NCI-H446 (cell line): ENCODE measurements at regions not wholly inside any gene's neighbourhood (a gene's known extent, or its start where the extent isn't known, plus 50 kb on each side); places are given as distances from the start of the nearest gene placed in this dataset.

Experiments used
- DNase-seq, 2 experiments: peaks; one replicate each; lab custom pipeline; 2025; lab: John Stamatoyannopoulos, UW

DNA sequence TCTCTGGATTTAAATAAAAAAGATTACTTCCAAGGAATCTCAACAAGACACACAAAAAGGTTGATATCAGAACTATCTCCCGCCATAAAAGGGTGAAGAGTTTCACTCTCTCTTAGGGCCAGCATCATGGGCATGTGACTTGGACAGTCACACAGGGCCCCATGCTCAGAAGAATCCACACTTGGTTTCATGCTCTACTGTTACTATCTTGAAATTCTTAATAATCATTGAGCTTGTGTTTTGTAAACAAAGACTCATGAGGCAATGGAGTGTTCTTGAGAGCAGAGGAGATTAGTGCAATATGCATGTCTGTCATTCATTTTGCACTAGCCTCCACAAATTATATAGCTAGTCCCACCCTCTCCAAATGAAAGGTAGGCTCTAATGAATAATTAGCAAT is 58.4 kb downstream of the HMHB1 start:
- no peak for DNase-seq

DNA sequence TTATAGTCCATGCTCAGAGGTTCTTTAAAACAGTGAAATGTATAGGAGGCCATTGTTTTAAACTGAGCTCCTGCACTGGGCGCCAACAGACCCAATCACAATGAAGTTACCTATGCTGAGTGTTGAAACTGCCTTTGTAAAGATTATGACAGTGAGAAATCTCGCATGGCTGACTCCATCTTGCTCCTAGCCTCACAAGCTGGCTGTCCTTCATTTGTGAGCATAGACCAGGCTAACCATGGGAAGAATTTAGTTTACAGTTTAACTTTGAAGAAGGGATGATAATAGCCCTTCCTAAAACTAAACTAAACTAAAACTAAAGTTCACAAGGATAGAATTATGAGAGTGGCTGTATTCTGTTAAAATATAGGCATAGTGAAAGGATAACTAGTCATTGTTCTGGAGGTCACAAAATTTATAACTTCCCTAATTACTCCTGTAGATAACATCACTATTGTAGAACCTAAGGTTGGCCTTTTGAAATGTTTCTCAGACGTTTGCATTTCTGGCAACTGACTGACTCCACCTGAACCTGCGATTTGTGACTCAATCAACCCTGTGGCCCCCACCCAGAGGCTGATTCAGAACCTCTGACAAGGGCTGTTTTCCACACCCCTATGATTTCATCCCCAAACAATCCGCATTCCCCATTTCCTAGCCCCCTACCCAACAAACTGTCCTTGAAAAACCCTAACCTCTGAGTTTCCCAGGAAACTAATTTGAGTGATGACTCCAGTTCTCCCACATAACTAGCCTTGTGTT is 59.1 kb downstream of the HMHB1 start:
- no peak for DNase-seq

DNA sequence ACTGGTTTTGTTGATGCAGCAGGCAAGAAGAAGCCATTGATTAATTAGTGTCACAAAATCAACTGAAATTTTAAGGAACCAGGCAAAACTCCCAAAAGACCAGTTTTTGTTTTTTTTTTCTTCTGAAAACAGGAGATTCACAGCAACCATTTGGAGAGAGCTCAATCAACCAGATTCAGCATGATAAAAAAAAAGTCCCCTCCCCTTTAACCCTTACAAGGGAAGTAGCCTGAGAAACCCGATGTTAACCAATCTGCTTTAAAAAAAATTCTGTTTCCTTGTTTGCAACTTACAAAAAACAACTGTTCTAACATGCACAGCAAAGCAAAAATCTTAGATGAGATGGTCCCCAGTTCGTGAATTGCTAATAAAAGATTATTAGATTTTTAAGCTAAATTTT is 59.7 kb downstream of the HMHB1 start:
- DNase-seq = no peak

DNA sequence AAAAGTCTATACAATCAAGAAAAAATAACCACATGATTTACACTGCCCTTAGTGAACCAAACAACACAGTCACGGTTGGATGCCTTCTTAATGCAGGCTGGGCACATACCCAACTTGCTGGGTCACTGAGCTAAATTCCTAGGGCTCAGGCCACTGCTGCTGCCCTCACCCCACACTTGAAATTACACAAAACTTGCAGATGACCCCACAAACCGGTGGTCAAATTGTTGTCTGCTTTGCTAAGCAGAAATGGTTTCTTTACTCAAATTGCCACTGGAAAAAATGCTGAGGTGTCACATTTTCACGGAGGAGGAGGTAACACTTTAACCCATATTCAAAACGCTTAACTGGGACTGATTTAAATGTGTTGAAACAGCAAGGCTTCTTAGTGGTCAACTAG is 62.4 kb downstream of the HMHB1 start:
- DNase-seq = no peak

DNA sequence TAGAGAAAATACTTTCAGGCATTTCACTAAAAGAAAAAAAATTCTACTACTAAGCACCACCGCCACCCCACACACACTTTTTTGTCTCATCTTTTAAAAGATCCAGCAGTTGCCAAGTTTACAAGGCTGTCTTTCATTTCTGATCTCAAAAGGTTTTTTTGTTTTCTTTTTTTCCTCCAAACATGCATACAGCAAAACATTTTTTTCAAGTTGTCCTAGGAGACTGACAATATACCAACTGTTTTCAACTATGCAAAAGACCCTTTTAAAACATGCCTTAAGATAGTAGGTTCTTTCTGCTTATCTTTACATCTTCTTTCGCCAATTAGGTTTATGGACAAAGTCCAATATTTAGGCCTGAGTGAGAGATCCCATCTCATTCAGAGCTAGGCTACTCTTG is 65.2 kb downstream of the HMHB1 start:
- no peak for DNase-seq

DNA sequence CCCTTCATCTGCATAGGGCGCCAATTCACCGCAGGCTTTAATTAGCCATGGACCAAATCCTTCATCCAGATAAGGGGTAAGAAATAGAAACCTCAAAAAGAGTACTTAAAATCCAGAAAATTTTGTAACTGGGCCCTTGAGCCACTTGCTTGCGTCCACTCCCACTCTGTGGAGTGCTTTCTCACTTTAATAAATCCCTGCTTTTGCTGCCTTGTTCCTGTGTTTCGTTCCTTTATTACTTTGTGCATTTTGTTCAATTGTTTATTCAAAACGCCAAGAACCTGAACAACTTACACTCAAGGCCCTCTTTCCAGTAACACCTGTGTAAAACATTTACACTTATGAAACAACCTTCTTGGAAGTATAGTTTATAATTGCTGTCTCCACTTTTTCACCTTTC is 66.5 kb downstream of the HMHB1 start:
- no peak for DNase-seq

DNA sequence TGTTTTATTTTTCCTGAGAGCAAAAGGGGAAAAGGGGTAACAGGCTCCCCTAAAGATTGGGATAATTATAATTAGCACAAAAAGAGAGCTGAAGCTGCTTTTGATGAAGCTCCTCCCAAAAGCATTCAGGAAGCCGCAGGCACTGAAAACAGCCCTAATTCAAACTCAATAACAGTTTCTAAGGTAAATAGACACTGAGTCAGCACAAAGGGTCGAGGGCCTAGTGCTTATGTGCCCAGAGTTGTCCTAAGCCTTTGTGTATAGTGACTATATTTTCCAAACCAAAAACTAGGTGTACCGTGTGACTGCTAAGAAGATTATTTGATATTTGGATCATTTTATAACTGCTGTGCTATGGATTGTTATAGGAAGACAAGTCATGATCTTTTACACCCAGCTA is 67.7 kb downstream of the HMHB1 start:
- DNase-seq = no peak

DNA sequence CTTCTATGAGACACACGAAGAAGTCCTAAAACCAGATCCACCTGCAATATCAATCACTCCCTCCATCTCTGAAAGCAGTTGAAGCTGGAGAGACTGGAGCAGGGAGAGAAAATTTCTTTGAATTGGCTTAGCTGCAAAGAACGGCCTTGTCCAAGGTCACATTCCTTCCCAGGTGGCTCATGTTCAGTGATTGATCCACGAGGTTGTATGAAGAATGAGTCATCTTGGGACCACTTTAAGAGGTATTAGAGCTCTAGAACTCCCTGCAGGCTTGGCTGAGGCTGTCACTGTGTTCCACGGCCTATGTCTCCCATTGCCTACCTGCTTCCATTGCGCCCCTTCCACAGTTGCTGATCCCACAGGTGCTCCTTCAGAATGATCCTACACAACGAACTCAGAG is 68.2 kb downstream of the HMHB1 start:
- DNase-seq = no peak

DNA sequence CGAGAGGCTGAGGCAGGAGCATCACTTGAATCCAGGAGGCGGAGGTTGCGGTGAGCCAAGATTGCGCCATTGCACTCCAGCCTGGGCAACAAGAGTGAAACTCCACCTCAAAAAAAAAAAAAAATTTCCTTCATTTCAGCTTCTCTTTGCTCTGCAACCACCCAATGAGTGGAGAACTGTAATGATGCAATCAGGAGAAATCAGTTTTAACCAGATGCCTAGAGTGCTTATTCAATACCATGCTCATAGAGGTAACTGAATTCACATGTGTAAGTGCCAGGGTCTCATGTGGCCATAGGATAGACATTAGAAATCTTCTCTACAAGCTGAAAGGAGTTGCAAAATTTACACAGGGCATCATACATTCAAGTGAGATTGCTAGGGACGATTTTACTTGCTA is 70.6 kb downstream of the HMHB1 start:
- no peak for DNase-seq

DNA sequence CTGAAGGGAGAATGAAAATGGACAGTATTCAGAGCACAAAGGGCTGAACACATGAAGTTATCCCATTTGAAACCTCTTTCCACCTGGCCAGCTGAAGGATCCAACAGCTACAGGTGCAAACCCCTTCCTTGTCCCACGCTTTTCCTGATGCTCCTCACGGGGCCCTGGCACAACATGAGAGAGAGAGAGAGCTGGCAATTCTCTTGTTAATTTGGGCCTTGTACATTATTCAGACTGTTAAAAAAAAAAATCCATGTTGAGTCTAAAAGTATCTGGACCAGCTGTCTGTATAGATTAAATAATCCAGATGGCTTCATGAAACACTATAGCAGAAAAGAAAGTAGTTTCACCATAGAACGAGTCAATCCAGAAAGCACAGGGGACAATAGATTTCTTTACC is 74.1 kb downstream of the HMHB1 start:
- peak; percentile 51 to 53 for DNase-seq

DNA sequence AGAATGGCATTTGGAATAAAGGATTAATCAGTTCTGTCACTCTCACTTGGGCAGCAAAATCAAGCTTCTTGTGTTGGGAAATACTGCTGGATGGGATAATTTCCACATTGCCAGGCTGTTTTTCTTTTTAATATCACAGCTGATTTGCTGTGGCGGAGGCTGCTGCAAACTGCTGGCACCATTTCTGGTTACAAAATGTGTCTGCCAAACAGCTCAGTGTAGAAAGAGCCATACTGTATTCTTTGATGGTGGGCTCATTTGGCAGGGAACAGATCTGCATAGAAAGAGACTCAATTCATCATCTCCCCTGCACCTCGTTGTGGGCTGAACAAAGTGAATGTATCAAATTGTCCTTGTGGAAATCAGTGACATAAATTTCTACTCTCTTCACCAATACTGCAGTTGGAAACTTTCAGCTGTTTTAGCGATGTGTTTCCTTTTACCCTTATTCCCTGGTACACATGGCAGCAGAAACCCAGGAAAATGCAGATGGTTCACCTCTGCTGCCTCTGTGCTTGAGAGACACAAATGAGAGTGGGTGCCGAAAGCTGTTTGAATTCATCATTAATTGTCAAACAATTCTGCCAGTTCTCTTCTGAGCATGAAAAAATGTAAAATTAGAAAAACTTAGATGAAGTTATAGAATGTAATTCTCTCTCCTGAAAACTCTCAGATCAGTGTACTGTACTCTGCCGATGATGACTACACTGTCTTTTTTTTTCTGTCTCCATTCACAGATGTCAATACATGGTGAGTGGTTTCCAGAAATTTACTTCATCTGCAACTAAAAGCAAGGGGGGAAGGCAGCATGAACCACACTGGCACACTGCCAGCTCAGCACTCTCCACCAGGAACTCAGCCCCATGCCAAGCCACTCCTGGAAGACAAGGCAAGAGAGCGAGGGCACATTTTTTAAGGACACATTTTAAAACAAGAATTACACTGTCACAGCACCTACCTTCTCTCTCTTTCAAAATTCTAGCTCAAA is 75.0 kb downstream of the HMHB1 start:
- peak; percentile 85 to 95 for DNase-seq

DNA sequence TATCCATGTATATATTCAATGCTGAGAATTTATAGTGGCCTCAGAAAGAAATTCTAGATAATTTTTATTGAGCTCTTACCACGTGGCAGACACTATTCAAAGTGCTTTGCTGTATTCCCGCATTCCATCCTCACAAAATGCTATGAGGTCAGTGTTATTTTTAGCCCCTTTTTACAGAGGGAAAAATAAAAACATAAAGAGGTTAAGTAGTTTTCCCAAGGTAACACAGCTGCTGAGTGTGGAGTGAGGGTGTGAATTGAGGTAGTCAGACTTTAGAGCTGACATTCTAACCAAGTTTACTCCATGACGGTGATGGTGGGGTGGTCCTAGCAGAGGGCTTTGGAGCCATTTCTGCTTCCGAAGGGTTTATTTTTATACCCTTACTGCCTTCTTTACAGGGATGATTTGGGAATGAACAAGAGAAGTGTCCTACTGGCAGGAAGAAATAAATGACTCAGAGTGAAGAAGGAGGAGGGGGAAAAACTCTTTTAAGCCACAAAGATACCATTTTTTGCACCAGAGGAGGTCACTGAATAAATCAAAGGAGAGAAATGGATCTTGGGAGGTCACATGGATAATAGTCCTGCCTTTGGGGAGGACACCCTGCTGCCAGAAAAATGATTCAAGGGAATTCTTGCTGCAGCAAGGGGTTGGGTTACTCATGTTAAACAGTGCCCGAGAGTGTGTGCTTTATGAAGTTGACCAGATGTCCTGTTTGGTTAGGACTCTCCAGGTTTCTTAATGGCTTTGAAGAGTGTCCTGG is 76.1 kb downstream of the HMHB1 start:
- DNase-seq = peak in 1 of 2 experiments; percentile 34

DNA sequence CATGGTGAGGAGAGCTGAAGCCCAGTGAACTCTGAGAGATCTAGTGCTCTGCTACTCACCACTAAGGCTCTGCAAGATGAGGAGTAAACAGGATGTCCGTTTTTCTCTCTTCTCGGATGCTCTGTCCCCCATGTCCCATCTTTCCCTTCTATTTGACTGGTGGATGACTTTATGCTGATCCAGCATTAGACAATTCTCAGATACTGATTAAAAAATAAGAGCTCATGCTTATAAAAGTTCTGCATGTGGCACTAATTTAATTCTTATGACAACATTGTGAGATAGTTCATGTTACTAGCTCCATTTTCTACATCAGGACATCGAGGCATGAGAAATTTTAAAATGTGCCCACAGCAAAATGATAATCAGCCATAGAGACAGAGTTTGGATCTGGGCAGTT is 77.0 kb downstream of the HMHB1 start:
- DNase-seq = no peak

DNA sequence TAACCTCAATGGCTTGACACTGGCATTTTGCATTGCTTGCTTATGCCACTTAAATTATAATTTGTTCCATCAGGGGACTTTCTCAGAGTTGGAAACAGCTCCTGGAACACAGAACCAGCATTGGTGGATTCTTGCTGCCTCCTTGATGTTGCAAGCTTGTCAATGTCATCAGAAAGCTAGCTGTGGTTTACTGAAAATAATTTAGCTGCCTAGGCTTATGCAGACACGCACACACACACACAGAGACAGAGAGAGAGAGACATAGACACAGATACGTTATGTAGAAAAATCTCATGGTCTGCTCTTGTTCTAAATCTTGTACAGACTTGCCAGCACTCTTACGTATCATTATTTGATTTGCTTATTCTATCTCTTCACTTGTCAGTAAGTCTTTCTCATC is 78.0 kb downstream of the HMHB1 start:
- no peak for DNase-seq

DNA sequence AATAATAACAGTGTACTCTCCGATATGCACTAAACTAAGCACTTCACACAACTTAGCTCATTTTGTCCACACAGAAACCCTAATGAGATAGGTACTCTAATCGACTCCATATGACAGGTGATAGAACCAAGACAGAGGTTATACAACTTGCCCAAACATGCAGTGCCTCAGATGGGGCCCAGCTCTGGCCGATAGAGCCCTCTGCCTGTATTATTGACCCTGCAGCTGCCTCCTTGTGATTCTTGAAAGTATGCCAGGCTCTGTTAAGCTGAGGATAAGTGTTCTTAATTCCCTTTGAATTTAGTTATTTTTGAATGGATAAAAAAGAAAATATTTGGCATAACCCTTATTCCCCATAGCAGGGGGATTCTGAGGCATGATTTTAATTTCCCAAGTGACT is 78.5 kb downstream of the HMHB1 start:
- peak; percentile 32 to 60 for DNase-seq

DNA sequence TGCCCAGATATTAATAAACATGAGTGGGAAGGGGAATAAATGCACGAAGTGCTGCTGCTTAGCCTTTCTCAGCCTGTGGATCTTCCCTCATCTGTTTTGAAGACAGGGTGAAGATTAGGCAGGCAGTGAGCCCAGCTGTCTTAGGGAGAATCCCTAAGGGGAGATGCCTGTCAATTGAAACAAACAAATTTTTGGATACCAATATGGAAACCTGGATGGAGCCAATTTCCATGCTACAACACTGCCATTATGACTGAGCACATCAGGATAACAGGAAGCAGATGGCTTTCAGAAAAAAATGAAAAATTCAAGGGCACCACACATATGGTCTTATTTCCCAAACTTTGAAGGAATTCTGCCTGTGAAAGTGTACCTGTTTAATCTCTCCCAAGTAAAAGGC is 80.3 kb downstream of the HMHB1 start:
- peak in 1 of 2 experiments; percentile 77 for DNase-seq

DNA sequence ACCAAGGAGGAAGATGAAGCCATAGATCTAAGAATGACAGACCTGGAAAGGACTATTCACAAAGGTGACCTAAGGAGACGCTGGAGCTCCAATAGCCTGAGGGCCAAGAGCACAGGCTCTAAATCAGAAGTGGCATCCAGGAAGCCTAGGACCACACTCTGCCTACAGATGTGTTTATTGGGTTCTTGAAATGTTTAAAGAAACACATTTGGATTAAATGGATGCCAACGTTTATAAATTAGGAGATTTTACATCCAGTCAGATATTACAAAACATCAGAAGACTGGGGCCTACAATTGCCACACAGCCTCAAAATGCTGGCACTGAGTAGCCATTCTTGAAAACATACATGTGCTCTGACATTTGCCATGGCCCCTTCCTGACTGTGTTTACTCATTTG is 80.9 kb downstream of the HMHB1 start:
- no peak for DNase-seq

DNA sequence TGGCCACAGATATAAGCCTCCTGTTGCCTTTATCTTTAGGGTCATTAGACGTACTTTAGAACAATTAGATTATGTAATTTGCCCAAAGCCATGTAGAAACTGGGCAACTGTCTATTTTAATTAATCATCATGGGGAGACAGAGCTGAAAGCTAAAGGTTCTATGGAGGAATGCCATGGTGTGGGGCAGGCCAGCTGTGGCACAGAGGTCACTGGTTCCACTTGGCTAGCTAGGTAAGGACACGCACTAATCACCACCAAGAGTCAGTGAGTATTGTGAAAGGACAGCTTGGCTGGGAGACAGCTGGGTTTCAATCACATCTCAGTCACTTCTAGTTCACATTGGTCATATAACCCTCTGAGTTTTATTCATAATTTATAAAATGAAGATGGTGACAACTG is 81.7 kb downstream of the HMHB1 start:
- no peak for DNase-seq

DNA sequence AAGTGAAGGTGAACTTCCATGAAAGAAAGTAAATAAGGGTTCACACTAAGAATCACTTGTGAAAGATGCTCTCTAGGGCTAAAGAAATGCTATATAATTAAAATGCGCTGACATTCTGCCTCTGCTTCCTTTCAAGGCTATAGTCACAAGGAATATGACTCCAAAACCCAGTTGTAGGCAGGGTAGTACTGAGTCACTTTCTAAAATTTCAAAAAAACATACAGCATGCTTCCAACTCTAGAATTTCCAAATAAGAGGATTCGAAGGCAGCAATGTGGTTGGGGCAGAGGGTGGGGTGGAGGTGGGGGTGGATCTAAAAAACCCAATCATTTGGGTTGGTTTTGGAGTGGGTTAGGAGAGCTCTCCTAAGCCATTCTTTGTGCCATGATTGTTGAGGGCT is 84.6 kb downstream of the HMHB1 start:
- DNase-seq = no peak

DNA sequence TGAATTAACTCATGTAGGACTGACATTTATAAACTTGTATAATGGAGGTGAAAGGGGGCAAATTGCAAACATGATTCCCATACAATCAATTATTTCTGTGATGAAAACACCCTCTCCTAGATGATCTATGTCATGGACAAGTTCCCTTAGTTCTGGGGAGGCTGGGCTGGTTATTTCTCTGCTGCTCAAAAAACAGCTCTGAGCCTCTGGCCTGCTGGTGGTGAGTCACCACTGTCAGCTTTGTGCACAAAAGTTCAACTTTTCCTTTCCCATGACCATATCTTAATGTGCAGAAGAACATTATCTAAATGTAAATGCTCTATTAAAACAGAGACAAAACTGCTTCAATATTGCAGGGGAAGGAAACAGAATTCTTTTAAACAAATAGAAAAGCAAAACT is 85.0 kb downstream of the HMHB1 start:
- no peak for DNase-seq

DNA sequence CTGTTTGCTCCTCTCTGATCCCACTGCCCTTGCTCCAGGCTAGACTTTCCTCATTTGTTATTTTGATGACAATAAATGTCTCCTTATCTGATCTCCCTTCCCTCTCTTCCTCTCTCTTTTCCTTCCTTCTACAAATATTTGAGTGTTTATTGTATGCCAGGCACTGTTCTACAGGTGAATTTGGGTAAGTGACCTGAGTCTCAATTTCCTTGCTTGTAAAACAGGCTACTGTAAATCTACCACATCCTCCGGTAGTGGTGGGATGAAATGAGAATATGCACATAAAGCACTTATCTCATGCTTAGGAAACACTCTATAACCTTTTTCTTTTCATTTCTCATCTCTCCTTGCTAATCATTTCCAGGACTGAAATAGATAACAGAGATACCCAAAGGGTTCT is 86.4 kb downstream of the HMHB1 start:
- no peak for DNase-seq

DNA sequence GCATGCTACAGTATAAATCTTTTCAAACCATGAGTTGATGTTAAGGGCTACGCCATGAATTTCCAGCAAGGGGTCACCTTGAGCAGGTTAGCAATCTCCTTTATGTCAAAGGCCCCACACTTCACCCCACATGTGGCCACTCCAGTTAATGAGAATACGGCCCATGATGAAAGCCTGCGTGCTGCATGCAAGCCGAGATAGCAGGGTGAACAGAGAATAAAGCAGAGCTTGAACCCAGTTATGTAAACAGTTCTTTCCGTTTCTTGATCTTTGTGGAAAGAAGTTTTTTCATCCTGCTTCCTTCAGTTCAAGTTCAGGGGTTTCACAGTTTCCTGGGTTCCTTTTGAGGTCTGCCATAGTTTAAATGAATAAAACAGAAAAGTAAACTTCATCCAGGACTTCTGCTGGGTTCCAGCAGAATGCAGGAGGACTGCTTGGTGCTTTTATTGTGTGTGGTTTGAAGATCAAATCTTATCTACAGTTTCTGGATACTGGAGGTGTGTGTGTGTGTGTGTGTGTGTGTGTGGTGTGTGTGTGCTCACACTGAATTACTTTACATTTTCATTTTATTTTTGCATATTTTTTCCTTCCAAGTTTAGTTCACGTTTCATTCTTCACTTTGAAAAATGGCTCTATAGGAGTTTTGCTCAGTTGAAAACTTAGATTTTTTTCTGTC is 87.1 kb downstream of the HMHB1 start:
- no peak for DNase-seq
